OCI-LY1 (cell line): ENCODE measurements at regions not wholly inside any gene's neighbourhood (a gene's known extent, or its start where the extent isn't known, plus 50 kb on each side); places are given as distances from the start of the nearest gene placed in this dataset.

ENCODE experiments used
- H2AFZ ChIP-seq: fragments of 200-600 bp; sonication (generic), shearing (Covaris generic); 2 replicates; pipeline ENCODE4 v1.6.0; 2014; ENCODE audit warnings: antibody characterized with exemption, mild to moderate bottlenecking, low read length
- H3F3A ChIP-seq: fragments of 200-600 bp; sonication (generic), shearing (Covaris generic); 2 replicates; pipeline ENCODE4 v1.6.0; 2014; ENCODE audit warnings: mild to moderate bottlenecking, antibody characterized with exemption, low read length, moderate library complexity; ENCODE audit not compliant: insufficient read depth
- H3K27ac ChIP-seq: fragments of 200-600 bp; sonication (generic); 2 replicates; pipeline ENCODE4 v1.5.1; 2014; ENCODE audit warnings: low read length, mixed run types, mild to moderate bottlenecking, low read depth; ENCODE audit not compliant: poor library complexity, severe bottlenecking
- H3K27me3 ChIP-seq: fragments of 200-600 bp; sonication (generic); 2 replicates; pipeline ENCODE4 v1.6.0; 2014; ENCODE audit warnings: antibody characterized with exemption, mild to moderate bottlenecking, low read length, moderate library complexity; ENCODE audit not compliant: insufficient read depth
- H3K36me3 ChIP-seq: fragments of 200-600 bp; sonication (generic); 2 replicates; pipeline ENCODE4 v1.6.1; 2014; ENCODE audit warnings: mild to moderate bottlenecking, antibody characterized with exemption, low read length, moderate library complexity, mixed read lengths; ENCODE audit not compliant: insufficient read depth
- H3K4me1 ChIP-seq: fragments of 200-600 bp; sonication (generic); 2 replicates; pipeline ENCODE4 v1.5.1; 2014; ENCODE audit warnings: mild to moderate bottlenecking, low read length, moderate library complexity; ENCODE audit not compliant: insufficient read depth, severe bottlenecking
- H3K4me2 ChIP-seq: fragments of 200-600 bp; sonication (generic), shearing (Covaris generic); 2 replicates; pipeline ENCODE4 v1.6.1; 2014; ENCODE audit warnings: low read length
- H3K4me3 ChIP-seq: fragments of 200-600 bp; sonication (generic); 2 replicates; pipeline ENCODE4 v1.5.1; 2014; ENCODE audit warnings: low read length, low read depth, mild to moderate bottlenecking, mixed read lengths; ENCODE audit not compliant: poor library complexity, severe bottlenecking
- H3K79me2 ChIP-seq: fragments of 200-600 bp; shearing (Covaris generic); 2 replicates; pipeline ENCODE4 v1.6.1; 2016; ENCODE audit warnings: mixed run types, low read length, mixed read lengths; ENCODE audit not compliant: insufficient read depth
- H3K9ac ChIP-seq: fragments of 200-600 bp; sonication (generic), shearing (Covaris generic); 2 replicates; pipeline ENCODE4 v1.6.1; 2014; ENCODE audit warnings: mild to moderate bottlenecking, low read length, mixed read lengths
- H3K9me2 ChIP-seq: fragments of 200-600 bp; sonication (generic), shearing (Covaris generic); 2 replicates; pipeline ENCODE4 v1.6.1; 2014; ENCODE audit warnings: low read depth, mild to moderate bottlenecking, low read length, mixed read lengths
- H3K9me3 ChIP-seq: fragments of 200-600 bp; shearing (Covaris generic); 2 replicates; pipeline ENCODE4 v1.6.1; 2014; ENCODE audit warnings: low read length, mixed read lengths
- H4K20me1 ChIP-seq: fragments of 200-600 bp; sonication (generic), shearing (Covaris generic); 2 replicates; pipeline ENCODE4 v1.6.0; 2016; ENCODE audit warnings: mild to moderate bottlenecking, low read length; ENCODE audit not compliant: insufficient read depth
- CTCF ChIP-seq: fragments of 200-600 bp; sonication (generic), shearing (Covaris generic); IDR thresholded peaks from 2 replicates; pipeline ENCODE4 v1.5.1; 2017; ENCODE audit warnings: mild to moderate bottlenecking, antibody characterized with exemption, low read length, moderate library complexity, mixed read lengths
- EZH2 ChIP-seq: fragments of 200-600 bp; sonication (generic), shearing (Covaris generic); IDR thresholded peaks from 2 replicates; pipeline ENCODE4 v1.8.0; 2017; ENCODE audit warnings: borderline replicate concordance, mixed run types, mild to moderate bottlenecking, antibody characterized with exemption, low read length, moderate library complexity, mixed read lengths

- Histone ChIP-seq H3K27ac (no peak overlapping the region), H3F3A (no peaks in the 10 kb centered on the region), H3K27me3 (no peaks in the 10 kb centered on the region), H3K79me2 (no peaks in the 10 kb centered on the region), H2AFZ (no peak overlapping the region), H3K4me1 (no peaks in the 10 kb centered on the region), H3K4me3 (no peak overlapping the region), H3K9me3 (no peaks in the 10 kb centered on the region), H3K9ac (no peak overlapping the region), H3K36me3 (no peaks in the 10 kb centered on the region), H3K9me2 (no peaks in the 10 kb centered on the region), H4K20me1 (no peaks in the 10 kb centered on the region), H3K4me2 (no peak overlapping the region)
- TF ChIP-seq EZH2 (no peak), CTCF (no peak)
Observed at GRCh38 chr2:238973038-238973739, 125.3 kb downstream of the TWIST2 start.

- Histone ChIP-seq H2AFZ (no peak overlapping the region), H3K9me2 (no peaks in the 10 kb centered on the region), H3K4me3 (no peak overlapping the region), H3K27ac (no peak overlapping the region), H3K27me3 (no peaks in the 10 kb centered on the region), H3K79me2 (no peaks in the 10 kb centered on the region), H3K4me1 (no peaks in the 10 kb centered on the region), H3F3A (no peaks in the 10 kb centered on the region), H3K9me3 (no peaks in the 10 kb centered on the region), H3K9ac (no peak overlapping the region), H4K20me1 (no peaks in the 10 kb centered on the region), H3K4me2 (no peak overlapping the region), H3K36me3 (no peaks in the 10 kb centered on the region)
- no peak for TF ChIP-seq CTCF
Observed at GRCh38 chr2:238974081-238974480, 126.2 kb downstream of the TWIST2 start.

GRCh38 chr2:238974501-238975166, 126.7 kb downstream of the TWIST2 start:
- Histone ChIP-seq H3F3A (no peaks in the 10 kb centered on the region), H3K4me1 (no peaks in the 10 kb centered on the region), H3K4me2 (no peak overlapping the region), H3K27me3 (no peaks in the 10 kb centered on the region), H4K20me1 (no peaks in the 10 kb centered on the region), H2AFZ (no peak overlapping the region), H3K9me3 (no peaks in the 10 kb centered on the region), H3K9me2 (no peaks in the 10 kb centered on the region), H3K9ac (no peak overlapping the region), H3K27ac (no peak overlapping the region), H3K79me2 (no peaks in the 10 kb centered on the region), H3K4me3 (no peak overlapping the region), H3K36me3 (no peaks in the 10 kb centered on the region)
- TF ChIP-seq EZH2 (no peak), CTCF (no peak)
